HL-60 (cell line): ENCODE measurements at regions not wholly inside any gene's neighbourhood (a gene's known extent, or its start where the extent isn't known, plus 50 kb on each side); places are given as distances from the start of the nearest gene placed in this dataset.

ENCODE experiments used
- DNase-seq, 2 experiments: peaks; one replicate each; pipeline ENCODE4 v3.0.0-alpha.2; 2010 to 2020; ENCODE audit warnings: low read depth in 1 of 2, low spot score in 1 of 2
- H3K27ac ChIP-seq: fragments of 250-450 bp; sonication (Bioruptor Pico); replicated peaks from 2 replicates; pipeline ENCODE4 v1.5.1; 2020; ENCODE audit warnings: mild to moderate bottlenecking, moderate library complexity
- H3K27me3 ChIP-seq: fragments of 250-450 bp; sonication (Bioruptor Pico); 2 replicates; pipeline ENCODE4 v1.5.1; 2021; ENCODE audit warnings: mild to moderate bottlenecking, moderate library complexity; ENCODE audit not compliant: insufficient read depth, poor library complexity, severe bottlenecking
- H3K4me3 ChIP-seq: replicated peaks from 2 replicates; pipeline ENCODE4 v1.5.1; 2011; ENCODE audit warnings: mild to moderate bottlenecking, control low read depth, low read length; ENCODE audit not compliant: insufficient read depth
- CTCF ChIP-seq: IDR thresholded peaks from one replicate; pipeline ENCODE4 v1.5.1; 2011; ENCODE audit warnings: low read length, control low read depth, inconsistent platforms; ENCODE audit not compliant: insufficient read depth
- GABPA ChIP-seq: IDR thresholded peaks from 2 replicates; pipeline ENCODE4 v1.6.1; 2012; ENCODE audit warnings: low read depth
- POLR2AphosphoS5 ChIP-seq: IDR thresholded peaks from 2 replicates; pipeline ENCODE4 v1.6.1; 2012; ENCODE audit warnings: low read depth
- REST ChIP-seq: IDR thresholded peaks from 2 replicates; pipeline ENCODE4 v1.6.1; 2012; ENCODE audit warnings: low read depth; ENCODE audit not compliant: insufficient replicate concordance
- SPI1 ChIP-seq: IDR thresholded peaks from 2 replicates; pipeline ENCODE4 v1.6.1; 2012; ENCODE audit warnings: low read depth, mild to moderate bottlenecking, borderline replicate concordance

GRCh38 chr3:16031434-16031833 lies 143.0 kb upstream of the GALNT15 start:
- Histone ChIP-seq H3K27me3 (peaks cover 1% of the 10 kb centered on the region), H3K27ac (no peak overlapping the region), H3K4me3 (no peak overlapping the region)
- no peak for DNase-seq
- no peak for TF ChIP-seq SPI1
- TF ChIP-seq GABPA: no peak
- no peak for TF ChIP-seq REST
- TF ChIP-seq CTCF: no peak
- no peak for TF ChIP-seq POLR2AphosphoS5

- TF ChIP-seq SPI1 (no peak), POLR2AphosphoS5 (no peak), GABPA (no peak), CTCF (no peak), REST (no peak)
- H3K27me3 ChIP-seq: peaks cover 3% of the 10 kb centered on the region
- H3K27ac ChIP-seq: no peak overlapping the region
- no peak for DNase-seq
- H3K4me3 ChIP-seq: no peak overlapping the region
These were observed 140.4 kb upstream of the GALNT15 start for GRCh38 chr3:16033889-16034687.

DNA sequence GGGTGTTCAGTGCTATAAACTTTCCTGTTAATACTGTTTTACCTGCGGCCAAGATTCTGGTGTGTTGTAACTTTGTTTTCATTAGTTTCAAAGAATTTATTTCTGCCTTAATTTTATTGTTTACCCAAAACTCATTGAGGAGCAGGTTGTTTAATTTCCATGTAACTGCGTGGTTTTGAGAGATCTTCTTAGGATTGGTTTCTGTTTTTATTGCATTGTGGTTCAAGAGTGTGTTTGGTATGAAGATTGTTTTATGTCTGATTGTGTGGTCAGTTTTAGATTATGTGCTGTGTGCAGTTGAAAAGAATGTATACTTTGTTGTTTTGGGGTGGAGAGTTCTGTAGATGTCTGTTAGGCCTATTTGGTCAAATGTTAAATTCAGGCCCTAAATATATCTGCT lies 133.5 kb upstream of the GALNT15 start:
- Histone ChIP-seq H3K4me3 (no peak overlapping the region), H3K27me3 (peaks cover 3% of the 10 kb centered on the region), H3K27ac (no peak overlapping the region)
- TF ChIP-seq REST (no peak), GABPA (no peak), SPI1 (no peak), CTCF (no peak), POLR2AphosphoS5 (no peak)
- DNase-seq: no peak
